GM12878 (cell line): ENCODE measurements at regions not wholly inside any gene's neighbourhood (a gene's known extent, or its start where the extent isn't known, plus 50 kb on each side); places are given as distances from the start of the nearest gene placed in this dataset.

Experiments
- ATAC-seq: fragments of 200-7000 bp; cut with Tn5 transposase; 3 replicates; pipeline ENCODE4 v1.9.1; 2020; ENCODE audit warnings: mild to moderate bottlenecking, moderate library complexity
- BruUV-seq: library from RNA; stranded (reverse); fragments of 400-500 nt; replicated peaks from 2 replicates; lab custom pipeline; 2021; lab: Mats Ljungman, UMichigan
- CTCF ChIA-PET: fragments of 300-600 bp; sonication (Branson Sonifier 250); formaldehyde crosslinking; extraction: SDS; loops from one replicate; lab custom pipeline; 2021; ENCODE audit warnings: inconsistent platforms; lab: Yijun Ruan, JAX
- POLR2A ChIA-PET: fragments of 350-600 bp; formaldehyde crosslinking; extraction: SDS; loops from one replicate; lab custom pipeline; 2021; ENCODE audit warnings: inconsistent platforms; lab: Charles Lee
- RAD21 ChIA-PET: fragments of 300-600 bp; sonication (Branson Sonifier 250); formaldehyde crosslinking; loops from one replicate; lab custom pipeline; 2023; ENCODE audit warnings: antibody characterized with exemption; ENCODE audit not compliant: unreplicated experiment; lab: Charles Lee
- SMC1A ChIA-PET: fragments of 300-600 bp; sonication (Branson Sonifier 250); formaldehyde crosslinking; loops from one replicate; lab custom pipeline; 2023; ENCODE audit not compliant: unreplicated experiment, uncharacterized antibody; lab: Charles Lee
- DNase-seq: peaks from one replicate; pipeline ENCODE4 v3.0.0-alpha.2; 2011; ENCODE audit warnings: low read depth, low spot score
- FAIRE-seq: peaks from 3 replicates; lab custom pipeline; 2011; peaks lifted over from hg19 to GRCh38; lab: Jason Lieb, UNC
- H2AFZ ChIP-seq: 2 replicates; pipeline ENCODE4 v1.6.0; 2011; ENCODE audit warnings: low read depth, low read length, control low read depth; ENCODE audit not compliant: control insufficient read depth
- H3K27ac ChIP-seq: 2 replicates; pipeline ENCODE4 v1.5.1; 2011; ENCODE audit warnings: control low read depth; ENCODE audit not compliant: control insufficient read depth, insufficient read depth
- H3K27me3 ChIP-seq, 2 experiments: replicated peaks in 1 of 2; 2 replicates each; pipeline versions ENCODE4 v1.6.0 to v1.6.1; 2011; ENCODE audit warnings: low read length in 1 of 2; ENCODE audit not compliant: control insufficient read depth in 2 of 2, insufficient read depth in 2 of 2
- H3K36me3 ChIP-seq, 2 experiments: 2 replicates each; pipeline ENCODE4 v1.5.1; 2011; ENCODE audit warnings: low read length in 1 of 2; ENCODE audit not compliant: control insufficient read depth in 2 of 2, insufficient read depth in 2 of 2
- H3K4me1 ChIP-seq: 2 replicates; pipeline ENCODE4 v1.6.1; 2011; ENCODE audit warnings: mild to moderate bottlenecking, low read length, moderate library complexity, mixed read lengths; ENCODE audit not compliant: control insufficient read depth, insufficient read depth
- H3K4me2 ChIP-seq: 2 replicates; pipeline ENCODE4 v1.6.0; 2011; ENCODE audit warnings: control low read depth; ENCODE audit not compliant: control insufficient read depth, insufficient read depth
- H3K4me3 ChIP-seq: fragments of 200-600 bp; sonication (generic); 2 replicates; pipeline ENCODE4 v1.5.1; 2016
- H3K79me2 ChIP-seq: 2 replicates; pipeline ENCODE4 v1.6.0; 2011; ENCODE audit warnings: low read length; ENCODE audit not compliant: control insufficient read depth, insufficient read depth
- H3K9ac ChIP-seq: 2 replicates; pipeline ENCODE4 v1.8.0; 2011; ENCODE audit warnings: low read length, control low read depth, mixed read lengths; ENCODE audit not compliant: control insufficient read depth, insufficient read depth
- H3K9me3 ChIP-seq: replicated peaks from 3 replicates; pipeline ENCODE4 v1.5.1; 2011; ENCODE audit warnings: mild to moderate bottlenecking, low read length; ENCODE audit not compliant: control insufficient read depth, insufficient read depth
- H4K20me1 ChIP-seq: 2 replicates; pipeline ENCODE4 v1.6.0; 2011; ENCODE audit not compliant: control insufficient read depth, insufficient read depth
- BCL11A ChIP-seq: IDR thresholded peaks from 2 replicates; pipeline ENCODE4 v1.6.1; 2011; ENCODE audit warnings: low read depth, low read length
- CBX3 ChIP-seq: fragments of 200-600 bp; sonication (generic); IDR thresholded peaks from 2 replicates; pipeline ENCODE4 v1.6.1; 2016; ENCODE audit warnings: low read depth, borderline replicate concordance
- CHD2 ChIP-seq: IDR thresholded peaks from 2 replicates; pipeline ENCODE4 v1.6.1; 2011; ENCODE audit warnings: low read depth, low read length, improper control_type of control experiment, borderline replicate concordance
- ETV6 ChIP-seq, 2 experiments: fragments of 450-650 bp in 1 of 2; IDR thresholded peaks in 1 of 2; conservative IDR thresholded peaks in 1 of 2; 2 replicates each; pipeline ENCODE4 v1.6.1; 2014; ENCODE audit warnings: antibody characterized with exemption in 1 of 2, borderline replicate concordance in 1 of 2, low read depth in 1 of 2, mild to moderate bottlenecking in 1 of 2, moderate library complexity in 1 of 2
- EZH2 ChIP-seq: IDR thresholded peaks from 2 replicates; pipeline ENCODE4 v1.6.1; 2012; ENCODE audit warnings: low read depth, mild to moderate bottlenecking, control low read depth, inconsistent platforms, low read length, borderline replicate concordance; ENCODE audit not compliant: control insufficient read depth
- FOS ChIP-seq: IDR thresholded peaks from 3 replicates; pipeline ENCODE4 v1.6.1; 2011; ENCODE audit warnings: borderline replicate concordance; ENCODE audit not compliant: insufficient read length; ENCODE audit errors: extremely low read depth
- GATAD2B ChIP-seq: fragments of 450-650 bp; conservative IDR thresholded peaks from 2 replicates; pipeline ENCODE4 v1.6.1; 2017; ENCODE audit warnings: low read depth, mild to moderate bottlenecking, moderate library complexity
- IKZF2 ChIP-seq, 2 experiments: fragments of 450-650 bp; IDR thresholded peaks; 2 replicates each; pipeline ENCODE4 v1.6.1; 2017; ENCODE audit warnings: mild to moderate bottlenecking in 2 of 2, moderate library complexity in 2 of 2
- NFIC ChIP-seq: IDR thresholded peaks from 2 replicates; pipeline ENCODE4 v1.6.1; 2012; ENCODE audit warnings: low read depth, mild to moderate bottlenecking, inconsistent platforms, low read length, moderate library complexity
- PAX8 ChIP-seq: fragments of 450-650 bp; IDR thresholded peaks from 2 replicates; pipeline ENCODE4 v1.6.1; 2017; ENCODE audit warnings: mild to moderate bottlenecking, moderate library complexity
- RUNX3 ChIP-seq: IDR thresholded peaks from 2 replicates; pipeline ENCODE4 v1.6.1; 2012; ENCODE audit warnings: low read length, inconsistent platforms
- SMARCA5 ChIP-seq: fragments of 450-650 bp; IDR thresholded peaks from 2 replicates; pipeline ENCODE4 v1.6.1; 2017; ENCODE audit warnings: mild to moderate bottlenecking
- SMC3 ChIP-seq: IDR thresholded peaks from 2 replicates; pipeline ENCODE4 v1.6.1; 2011; ENCODE audit warnings: low read length, improper control_type of control experiment, borderline replicate concordance
- SREBF1 ChIP-seq: IDR thresholded peaks from 2 replicates; pipeline ENCODE4 v1.6.1; 2012; ENCODE audit warnings: mild to moderate bottlenecking, low read length
- SREBF2 ChIP-seq: IDR thresholded peaks from 2 replicates; pipeline ENCODE4 v1.6.1; 2012; ENCODE audit warnings: mild to moderate bottlenecking, low read length
- ZSCAN29 ChIP-seq: fragments of 450-650 bp; IDR thresholded peaks from 2 replicates; pipeline ENCODE4 v1.6.1; 2017; ENCODE audit warnings: mild to moderate bottlenecking, moderate library complexity
- WGBS: methylation state at CpG from one replicate; pipeline ENCODE4 v1.1.6; 2016; ENCODE audit warnings: low lambda C conversion rate; ENCODE audit not compliant: insufficient replicate concordance, insufficient coverage; ENCODE audit errors: missing lambda C conversion rate; 5-methylcytosine and 5-hydroxymethylcytosine counted together
- in situ Hi-C: fragments of 300-500 bp; cut with MboI; formaldehyde crosslinking; loops from 9 replicates; pipeline ENCODE4 v1.14.3; 2018; ENCODE audit warnings: mixed read lengths
- intact Hi-C: fragments of 100-400 bp; cut with micrococcal nuclease; formaldehyde crosslinking; loops from one replicate; pipeline ENCODE4 v1.14.2; 2022; ENCODE audit not compliant: unreplicated experiment
- TF ChIP-seq, protein P1 (sequence below): fragments of 450-650 bp; IDR thresholded peaks from 2 replicates; pipeline ENCODE4 v1.6.1; 2014; ENCODE audit warnings: mild to moderate bottlenecking
- TF ChIP-seq, protein P2 (sequence below): fragments of 450-650 bp; IDR thresholded peaks from 2 replicates; pipeline ENCODE4 v1.6.1; 2017; ENCODE audit warnings: mild to moderate bottlenecking, moderate library complexity
- TF ChIP-seq, protein P3 (sequence below): fragments of 450-650 bp; conservative IDR thresholded peaks from 2 replicates; pipeline ENCODE4 v1.6.1; 2017; ENCODE audit warnings: mild to moderate bottlenecking, moderate library complexity

GRCh38 chr13:105625691-105626090 is 909.8 kb downstream of the EFNB2 start:
- Histone ChIP-seq H2AFZ (no peak overlapping the region), H3K4me2 (no peak overlapping the region), H3K79me2 (no peaks in the 10 kb centered on the region), H3K4me1 (no peaks in the 10 kb centered on the region), H3K9me3 (no peaks in the 10 kb centered on the region), H3K36me3 (no peaks in the 10 kb centered on the region), H4K20me1 (no peaks in the 10 kb centered on the region), H3K9ac (no peak overlapping the region), H3K27ac (no peak overlapping the region), H3K4me3 (no peak overlapping the region), H3K27me3 (no peaks in the 10 kb centered on the region)
- ATAC-seq: no peak
- 0% methylated on average over 2 of the region's 2 CpGs for WGBS
- no peak for FAIRE-seq
- no TSS peak for BruUV-seq
- ChIA-PET SMC1A (interaction anchor here (0.9 to 1.3 kb wide), 2 partner anchors 35 to 118 kb away, joined by 3 read pairs; no protein-coding TSS in a partner anchor), POLR2A (no interaction called here), CTCF (no interaction called here), RAD21 (no interaction called here)
- TF ChIP-seq NFIC (no peak), ZSCAN29 (no peak), SREBF1 (no peak), SMARCA5 (no peak), GATAD2B (no peak), CHD2 (no peak), FOS (no peak), SMC3 (no peak), IKZF2 (IDR thresholded peaks at IDR 0.05) (no peak), PAX8 (no peak), EZH2 (no peak), CBX3 (no peak), ETV6 (conservative IDR thresholded peaks at IDR 0.05 in 1 of 2, IDR thresholded peaks at IDR 0.05 in 1 of 2; ENCODE audit: borderline replicate concordance in 1 of 2, low read depth in 1 of 2) (no peak), SREBF2 (no peak), BCL11A (no peak), RUNX3 (no peak)
- TF ChIP-seq, protein P1, sequence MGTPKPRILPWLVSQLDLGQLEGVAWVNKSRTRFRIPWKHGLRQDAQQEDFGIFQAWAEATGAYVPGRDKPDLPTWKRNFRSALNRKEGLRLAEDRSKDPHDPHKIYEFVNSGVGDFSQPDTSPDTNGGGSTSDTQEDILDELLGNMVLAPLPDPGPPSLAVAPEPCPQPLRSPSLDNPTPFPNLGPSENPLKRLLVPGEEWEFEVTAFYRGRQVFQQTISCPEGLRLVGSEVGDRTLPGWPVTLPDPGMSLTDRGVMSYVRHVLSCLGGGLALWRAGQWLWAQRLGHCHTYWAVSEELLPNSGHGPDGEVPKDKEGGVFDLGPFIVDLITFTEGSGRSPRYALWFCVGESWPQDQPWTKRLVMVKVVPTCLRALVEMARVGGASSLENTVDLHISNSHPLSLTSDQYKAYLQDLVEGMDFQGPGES: no peak
- TF ChIP-seq, protein P2, sequence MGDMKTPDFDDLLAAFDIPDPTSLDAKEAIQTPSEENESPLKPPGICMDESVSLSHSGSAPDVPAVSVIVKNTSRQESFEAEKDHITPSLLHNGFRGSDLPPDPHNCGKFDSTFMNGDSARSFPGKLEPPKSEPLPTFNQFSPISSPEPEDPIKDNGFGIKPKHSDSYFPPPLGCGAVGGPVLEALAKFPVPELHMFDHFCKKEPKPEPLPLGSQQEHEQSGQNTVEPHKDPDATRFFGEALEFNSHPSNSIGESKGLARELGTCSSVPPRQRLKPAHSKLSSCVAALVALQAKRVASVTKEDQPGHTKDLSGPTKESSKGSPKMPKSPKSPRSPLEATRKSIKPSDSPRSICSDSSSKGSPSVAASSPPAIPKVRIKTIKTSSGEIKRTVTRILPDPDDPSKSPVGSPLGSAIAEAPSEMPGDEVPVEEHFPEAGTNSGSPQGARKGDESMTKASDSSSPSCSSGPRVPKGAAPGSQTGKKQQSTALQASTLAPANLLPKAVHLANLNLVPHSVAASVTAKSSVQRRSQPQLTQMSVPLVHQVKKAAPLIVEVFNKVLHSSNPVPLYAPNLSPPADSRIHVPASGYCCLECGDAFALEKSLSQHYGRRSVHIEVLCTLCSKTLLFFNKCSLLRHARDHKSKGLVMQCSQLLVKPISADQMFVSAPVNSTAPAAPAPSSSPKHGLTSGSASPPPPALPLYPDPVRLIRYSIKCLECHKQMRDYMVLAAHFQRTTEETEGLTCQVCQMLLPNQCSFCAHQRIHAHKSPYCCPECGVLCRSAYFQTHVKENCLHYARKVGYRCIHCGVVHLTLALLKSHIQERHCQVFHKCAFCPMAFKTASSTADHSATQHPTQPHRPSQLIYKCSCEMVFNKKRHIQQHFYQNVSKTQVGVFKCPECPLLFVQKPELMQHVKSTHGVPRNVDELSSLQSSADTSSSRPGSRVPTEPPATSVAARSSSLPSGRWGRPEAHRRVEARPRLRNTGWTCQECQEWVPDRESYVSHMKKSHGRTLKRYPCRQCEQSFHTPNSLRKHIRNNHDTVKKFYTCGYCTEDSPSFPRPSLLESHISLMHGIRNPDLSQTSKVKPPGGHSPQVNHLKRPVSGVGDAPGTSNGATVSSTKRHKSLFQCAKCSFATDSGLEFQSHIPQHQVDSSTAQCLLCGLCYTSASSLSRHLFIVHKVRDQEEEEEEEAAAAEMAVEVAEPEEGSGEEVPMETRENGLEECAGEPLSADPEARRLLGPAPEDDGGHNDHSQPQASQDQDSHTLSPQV: no peak
- TF ChIP-seq, protein P3, sequence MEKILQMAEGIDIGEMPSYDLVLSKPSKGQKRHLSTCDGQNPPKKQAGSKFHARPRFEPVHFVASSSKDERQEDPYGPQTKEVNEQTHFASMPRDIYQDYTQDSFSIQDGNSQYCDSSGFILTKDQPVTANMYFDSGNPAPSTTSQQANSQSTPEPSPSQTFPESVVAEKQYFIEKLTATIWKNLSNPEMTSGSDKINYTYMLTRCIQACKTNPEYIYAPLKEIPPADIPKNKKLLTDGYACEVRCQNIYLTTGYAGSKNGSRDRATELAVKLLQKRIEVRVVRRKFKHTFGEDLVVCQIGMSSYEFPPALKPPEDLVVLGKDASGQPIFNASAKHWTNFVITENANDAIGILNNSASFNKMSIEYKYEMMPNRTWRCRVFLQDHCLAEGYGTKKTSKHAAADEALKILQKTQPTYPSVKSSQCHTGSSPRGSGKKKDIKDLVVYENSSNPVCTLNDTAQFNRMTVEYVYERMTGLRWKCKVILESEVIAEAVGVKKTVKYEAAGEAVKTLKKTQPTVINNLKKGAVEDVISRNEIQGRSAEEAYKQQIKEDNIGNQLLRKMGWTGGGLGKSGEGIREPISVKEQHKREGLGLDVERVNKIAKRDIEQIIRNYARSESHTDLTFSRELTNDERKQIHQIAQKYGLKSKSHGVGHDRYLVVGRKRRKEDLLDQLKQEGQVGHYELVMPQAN: no peak
- intact Hi-C loops (no loop called here), in situ Hi-C loops (no loop called here)
- no peak for DNase-seq
